HG02885 (cell line): ENCODE measurements at regions not wholly inside any gene's neighbourhood (a gene's known extent, or its start where the extent isn't known, plus 50 kb on each side); places are given as distances from the start of the nearest gene placed in this dataset.
"Not testable (repeated sequence)": the region's sequence is repeated elsewhere in the genome, so short reads cannot be mapped to it uniquely, and the experiment has no call there.

Experiments
- ATAC-seq: cut with Tn5 transposase; IDR thresholded peaks from one replicate; pipeline ENCODE4 v1.9.1; 2021; ENCODE audit warnings: mild to moderate bottlenecking; ENCODE audit not compliant: unreplicated experiment, poor library complexity

- no peak for ATAC-seq
Measured at GRCh38 chr7:20839196-20839735, 52.6 kb upstream of the SP8 start.

GRCh38 chr7:20839987-20840386, 53.3 kb upstream of the SP8 start:
- ATAC-seq: no peak

- ATAC-seq: no peak
Measured at GRCh38 chr7:20846791-20847190, 60.1 kb upstream of the SP8 start.

GRCh38 chr7:20858951-20859350, 72.3 kb upstream of the SP8 start:
- no peak for ATAC-seq

GRCh38 chr7:20861468-20861867, 74.8 kb upstream of the SP8 start:
- no peak for ATAC-seq

GRCh38 chr7:20862554-20862953, 75.9 kb upstream of the SP8 start:
- ATAC-seq: no peak

GRCh38 chr7:20864221-20864620, 77.5 kb upstream of the SP8 start:
- ATAC-seq: no peak

GRCh38 chr7:20865684-20866083, 79.0 kb upstream of the SP8 start:
- ATAC-seq: no peak

- no peak for ATAC-seq
Measured at GRCh38 chr7:20870977-20871376, 84.3 kb upstream of the SP8 start.

GRCh38 chr7:20892776-20893175, 106.1 kb upstream of the SP8 start:
- ATAC-seq: no peak

GRCh38 chr7:20894806-20895205, 108.1 kb upstream of the SP8 start:
- no peak for ATAC-seq

GRCh38 chr7:20895563-20895962, 108.9 kb upstream of the SP8 start:
- ATAC-seq: no peak

- ATAC-seq: no peak
Measured at GRCh38 chr7:20896996-20897395, 110.3 kb upstream of the SP8 start.

- no peak for ATAC-seq
Measured at GRCh38 chr7:20906801-20907453, 120.2 kb upstream of the SP8 start.

GRCh38 chr7:20911081-20911480, 124.4 kb upstream of the SP8 start:
- no peak for ATAC-seq

GRCh38 chr7:20913853-20914252, 127.2 kb upstream of the SP8 start:
- ATAC-seq: no peak

GRCh38 chr7:20916311-20916710, 129.6 kb upstream of the SP8 start:
- ATAC-seq: no peak

GRCh38 chr7:20917603-20918002, 130.9 kb upstream of the SP8 start:
- ATAC-seq: no peak

GRCh38 chr7:20918156-20918555, 131.5 kb upstream of the SP8 start:
- ATAC-seq: no peak

GRCh38 chr7:20927178-20927577, 140.5 kb upstream of the SP8 start:
- ATAC-seq: not testable (repeated sequence)

GRCh38 chr7:20927976-20928375, 141.3 kb upstream of the SP8 start:
- ATAC-seq: no peak

GRCh38 chr7:20929199-20929598, 142.5 kb upstream of the SP8 start:
- no peak for ATAC-seq
